ENCODE measurements at regions not wholly inside any gene's neighbourhood (a gene's known extent, or its start where the extent isn't known, plus 50 kb on each side); places are given as distances from the start of the nearest gene placed in this dataset.

DNA sequence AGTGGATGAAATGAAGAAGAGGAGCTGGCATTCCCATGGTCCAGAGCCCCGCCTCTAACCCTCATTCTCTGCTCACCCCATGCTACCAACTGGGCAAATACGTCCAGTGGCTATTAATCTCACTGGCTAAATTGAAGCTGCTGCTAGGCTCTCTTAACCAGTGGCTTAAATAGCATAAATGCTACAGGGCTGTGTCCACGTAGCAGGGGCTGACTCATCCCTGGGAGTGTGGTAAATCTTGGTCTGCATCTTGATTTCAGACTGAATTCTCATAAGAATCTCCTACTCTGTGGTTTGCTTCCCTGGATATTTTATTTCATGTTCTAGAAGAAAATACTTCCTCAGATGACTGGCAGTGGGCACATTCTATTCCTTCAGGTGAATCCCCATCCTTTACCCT, 193.1 kb upstream of the ARG1 start:
- no peak for TF ChIP-seq RAD21 (conservative IDR thresholded peaks at IDR 0.05)
- TF ChIP-seq, protein P1, sequence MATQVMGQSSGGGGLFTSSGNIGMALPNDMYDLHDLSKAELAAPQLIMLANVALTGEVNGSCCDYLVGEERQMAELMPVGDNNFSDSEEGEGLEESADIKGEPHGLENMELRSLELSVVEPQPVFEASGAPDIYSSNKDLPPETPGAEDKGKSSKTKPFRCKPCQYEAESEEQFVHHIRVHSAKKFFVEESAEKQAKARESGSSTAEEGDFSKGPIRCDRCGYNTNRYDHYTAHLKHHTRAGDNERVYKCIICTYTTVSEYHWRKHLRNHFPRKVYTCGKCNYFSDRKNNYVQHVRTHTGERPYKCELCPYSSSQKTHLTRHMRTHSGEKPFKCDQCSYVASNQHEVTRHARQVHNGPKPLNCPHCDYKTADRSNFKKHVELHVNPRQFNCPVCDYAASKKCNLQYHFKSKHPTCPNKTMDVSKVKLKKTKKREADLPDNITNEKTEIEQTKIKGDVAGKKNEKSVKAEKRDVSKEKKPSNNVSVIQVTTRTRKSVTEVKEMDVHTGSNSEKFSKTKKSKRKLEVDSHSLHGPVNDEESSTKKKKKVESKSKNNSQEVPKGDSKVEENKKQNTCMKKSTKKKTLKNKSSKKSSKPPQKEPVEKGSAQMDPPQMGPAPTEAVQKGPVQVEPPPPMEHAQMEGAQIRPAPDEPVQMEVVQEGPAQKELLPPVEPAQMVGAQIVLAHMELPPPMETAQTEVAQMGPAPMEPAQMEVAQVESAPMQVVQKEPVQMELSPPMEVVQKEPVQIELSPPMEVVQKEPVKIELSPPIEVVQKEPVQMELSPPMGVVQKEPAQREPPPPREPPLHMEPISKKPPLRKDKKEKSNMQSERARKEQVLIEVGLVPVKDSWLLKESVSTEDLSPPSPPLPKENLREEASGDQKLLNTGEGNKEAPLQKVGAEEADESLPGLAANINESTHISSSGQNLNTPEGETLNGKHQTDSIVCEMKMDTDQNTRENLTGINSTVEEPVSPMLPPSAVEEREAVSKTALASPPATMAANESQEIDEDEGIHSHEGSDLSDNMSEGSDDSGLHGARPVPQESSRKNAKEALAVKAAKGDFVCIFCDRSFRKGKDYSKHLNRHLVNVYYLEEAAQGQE (IDR thresholded peaks at IDR 0.05; ENCODE audit: borderline replicate concordance) = no peak
- no peak for TF ChIP-seq EP300 (conservative IDR thresholded peaks at IDR 0.05; ENCODE audit: poor library complexity, severe bottlenecking)
- TF ChIP-seq, protein P2, sequence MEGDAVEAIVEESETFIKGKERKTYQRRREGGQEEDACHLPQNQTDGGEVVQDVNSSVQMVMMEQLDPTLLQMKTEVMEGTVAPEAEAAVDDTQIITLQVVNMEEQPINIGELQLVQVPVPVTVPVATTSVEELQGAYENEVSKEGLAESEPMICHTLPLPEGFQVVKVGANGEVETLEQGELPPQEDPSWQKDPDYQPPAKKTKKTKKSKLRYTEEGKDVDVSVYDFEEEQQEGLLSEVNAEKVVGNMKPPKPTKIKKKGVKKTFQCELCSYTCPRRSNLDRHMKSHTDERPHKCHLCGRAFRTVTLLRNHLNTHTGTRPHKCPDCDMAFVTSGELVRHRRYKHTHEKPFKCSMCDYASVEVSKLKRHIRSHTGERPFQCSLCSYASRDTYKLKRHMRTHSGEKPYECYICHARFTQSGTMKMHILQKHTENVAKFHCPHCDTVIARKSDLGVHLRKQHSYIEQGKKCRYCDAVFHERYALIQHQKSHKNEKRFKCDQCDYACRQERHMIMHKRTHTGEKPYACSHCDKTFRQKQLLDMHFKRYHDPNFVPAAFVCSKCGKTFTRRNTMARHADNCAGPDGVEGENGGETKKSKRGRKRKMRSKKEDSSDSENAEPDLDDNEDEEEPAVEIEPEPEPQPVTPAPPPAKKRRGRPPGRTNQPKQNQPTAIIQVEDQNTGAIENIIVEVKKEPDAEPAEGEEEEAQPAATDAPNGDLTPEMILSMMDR (IDR thresholded peaks at IDR 0.05; ENCODE audit: poor library complexity, severe bottlenecking) = no peak
- no peak for TF ChIP-seq SMC3 (conservative IDR thresholded peaks at IDR 0.05; ENCODE audit: poor library complexity)
- TF ChIP-seq MXI1 (conservative IDR thresholded peaks at IDR 0.05; ENCODE audit: poor library complexity, severe bottlenecking) = no peak
- TF ChIP-seq POLR2AphosphoS5 (IDR thresholded peaks at IDR 0.05) = no peak
- no peak for TF ChIP-seq EZH2 (IDR thresholded peaks at IDR 0.05; ENCODE audit: borderline replicate concordance, insufficient read depth, low read length, poor library complexity, severe bottlenecking)
- TF ChIP-seq TAF1 (IDR thresholded peaks at IDR 0.05; ENCODE audit: low read depth) = no peak
- no peaks in the 10 kb centered on the region for H3K9me2 ChIP-seq (ENCODE audit: insufficient read depth, low read length)
- no peaks in the 10 kb centered on the region for H3K9me3 ChIP-seq (ENCODE audit: low read length)
- H3K79me2 ChIP-seq (replicated peaks; ENCODE audit: insufficient read depth, low read length) = no peaks in the 10 kb centered on the region
- H3K27ac ChIP-seq (ENCODE audit: low read length) = no peak overlapping the region
- no peak overlapping the region for H3K9ac ChIP-seq (ENCODE audit: low read length)
- H3K4me3 ChIP-seq (ENCODE audit: low read length) = no peak overlapping the region
- H3K27me3 ChIP-seq (ENCODE audit: insufficient read depth, low read depth, low read length) = no peaks in the 10 kb centered on the region
- H2AFZ ChIP-seq (ENCODE audit: low read depth, low read length) = no peak overlapping the region
- H4K20me1 ChIP-seq (ENCODE audit: insufficient read depth) = no peaks in the 10 kb centered on the region
- no peak overlapping the region for H3K4me2 ChIP-seq (ENCODE audit: low read length)
- no peaks in the 10 kb centered on the region for H3F3A ChIP-seq (ENCODE audit: insufficient read depth, low read length, poor library complexity, severe bottlenecking)
- H3K36me3 ChIP-seq (ENCODE audit: insufficient read depth, low read length) = no peaks in the 10 kb centered on the region

DNA sequence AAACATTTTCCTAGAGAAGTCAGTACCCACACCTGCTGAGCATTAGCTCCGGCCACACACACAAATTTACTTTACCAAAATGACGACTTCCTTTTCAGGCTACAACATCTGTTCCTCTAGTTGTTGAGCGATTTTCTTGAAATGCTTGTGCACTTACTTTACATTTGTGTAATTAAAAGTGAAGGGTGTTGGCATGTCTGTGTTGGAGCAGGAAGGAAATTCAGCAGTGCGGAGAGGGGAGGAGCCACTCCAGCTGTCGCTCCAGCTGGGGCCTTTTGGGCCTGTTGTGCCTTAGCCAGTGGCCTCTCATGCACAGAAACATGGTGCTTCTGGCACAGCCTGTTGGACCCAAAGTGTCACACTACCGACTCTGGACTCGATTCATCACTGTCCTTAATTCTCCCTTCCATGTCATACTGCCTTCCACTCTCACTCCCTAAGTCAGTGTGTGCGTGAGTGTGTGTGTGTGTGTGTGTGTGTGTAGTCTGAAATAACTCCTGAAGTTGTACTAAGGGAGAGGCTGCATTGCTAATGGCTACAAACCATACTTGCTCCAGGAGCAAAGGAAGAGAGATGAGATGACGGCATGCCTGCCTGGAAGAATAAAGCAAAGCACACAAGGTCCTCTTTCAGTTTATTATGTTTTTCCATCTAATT, 191.8 kb upstream of the ARG1 start:
- Histone ChIP-seq H3K27me3 (ENCODE audit: insufficient read depth, low read depth, low read length) (no peaks in the 10 kb centered on the region), H3K36me3 (ENCODE audit: insufficient read depth, low read length) (no peaks in the 10 kb centered on the region), H3K9me3 (ENCODE audit: low read length) (no peaks in the 10 kb centered on the region), H3K9me2 (ENCODE audit: insufficient read depth, low read length) (no peaks in the 10 kb centered on the region), H3K4me2 (ENCODE audit: low read length) (no peak overlapping the region), H3K9ac (ENCODE audit: low read length) (no peak overlapping the region), H3K4me3 (ENCODE audit: low read length) (no peak overlapping the region), H4K20me1 (ENCODE audit: insufficient read depth) (no peaks in the 10 kb centered on the region), H3K79me2 (replicated peaks; ENCODE audit: insufficient read depth, low read length) (no peaks in the 10 kb centered on the region), H3F3A (ENCODE audit: insufficient read depth, low read length, poor library complexity, severe bottlenecking) (no peaks in the 10 kb centered on the region), H3K27ac (ENCODE audit: low read length) (no peak overlapping the region), H2AFZ (ENCODE audit: low read depth, low read length) (no peak overlapping the region)
- TF ChIP-seq, protein P2 (IDR thresholded peaks at IDR 0.05; ENCODE audit: poor library complexity, severe bottlenecking) = no peak
- no peak for TF ChIP-seq EZH2 (IDR thresholded peaks at IDR 0.05; ENCODE audit: borderline replicate concordance, insufficient read depth, low read length, poor library complexity, severe bottlenecking)
- TF ChIP-seq EP300 (conservative IDR thresholded peaks at IDR 0.05; ENCODE audit: poor library complexity, severe bottlenecking) = no peak
- TF ChIP-seq POLR2AphosphoS5 (IDR thresholded peaks at IDR 0.05) = no peak
- TF ChIP-seq, protein P1 (IDR thresholded peaks at IDR 0.05; ENCODE audit: borderline replicate concordance) = no peak
- TF ChIP-seq SMC3 (conservative IDR thresholded peaks at IDR 0.05; ENCODE audit: poor library complexity) = no peak
- TF ChIP-seq RAD21 (conservative IDR thresholded peaks at IDR 0.05) = no peak
- TF ChIP-seq TAF1 (IDR thresholded peaks at IDR 0.05; ENCODE audit: low read depth) = no peak
- no peak for TF ChIP-seq MXI1 (conservative IDR thresholded peaks at IDR 0.05; ENCODE audit: poor library complexity, severe bottlenecking)

All from neural cell (in vitro differentiated cells).